ENCODE measurements at regions not wholly inside any gene's neighbourhood (a gene's known extent, or its start where the extent isn't known, plus 50 kb on each side); places are given as distances from the start of the nearest gene placed in this dataset.

- TF ChIP-seq POLR2A (IDR thresholded peaks at IDR 0.05; ENCODE audit: low read depth, low read length) (no peak), TAF1 (IDR thresholded peaks at IDR 0.05; ENCODE audit: borderline replicate concordance, low read depth, low read length) (no peak), POLR2AphosphoS5 (IDR thresholded peaks at IDR 0.05; ENCODE audit: low read depth, low read length) (no peak)
Measured at GRCh38 chr11:37972691-37973090, 1374.7 kb upstream of the RAG2 start.
